Spleen (tissue), 11 donors: ENCODE measurements at regions not wholly inside any gene's neighbourhood (a gene's known extent, or its start where the extent isn't known, plus 50 kb on each side); places are given as distances from the start of the nearest gene placed in this dataset.

Experiments
- DNase-seq: peaks from one replicate; pipeline ENCODE4 v3.0.0-alpha.2; 2020
- H3K27ac ChIP-seq, 8 donors: fragments of 200-600 bp; sonication (generic) in 7 of 8; 1 replicate in 4 of 8; 2 replicates in 4 of 8; pipeline versions ENCODE4 v1.5.0 to v1.8.0; 2016 to 2021; ENCODE audit warnings: inconsistent platforms in 4 of 8, mild to moderate bottlenecking in 4 of 8, moderate library complexity in 1 of 8
- H3K27me3 ChIP-seq, 7 donors: fragments of 200-600 bp; sonication (generic) in 6 of 7; replicated peaks in 1 of 7; 1 replicate in 4 of 7; 2 replicates in 3 of 7; pipeline versions ENCODE4 v1.5.0 to v1.8.0; 2016 to 2021; ENCODE audit warnings: inconsistent platforms in 3 of 7, mild to moderate bottlenecking in 1 of 7
- H3K36me3 ChIP-seq, 6 donors: fragments of 200-600 bp; sonication (generic) in 5 of 6; 1 replicate in 4 of 6; 2 replicates in 2 of 6; pipeline versions ENCODE4 v1.5.0 to v1.8.0; 2016 to 2021; ENCODE audit warnings: inconsistent platforms in 2 of 6
- H3K4me1 ChIP-seq, 6 donors: fragments of 200-600 bp; sonication (generic) in 5 of 6; 1 replicate in 3 of 6; 2 replicates in 3 of 6; pipeline versions ENCODE4 v1.5.0 to v1.8.0; 2016 to 2021; ENCODE audit warnings: inconsistent platforms in 3 of 6
- H3K4me3 ChIP-seq, 8 donors: fragments of 200-600 bp; sonication (generic) in 7 of 8; 1 replicate in 4 of 8; 2 replicates in 4 of 8; pipeline versions ENCODE4 v1.5.0 to v1.8.0; 2016 to 2021; ENCODE audit warnings: inconsistent platforms in 4 of 8, mild to moderate bottlenecking in 4 of 8, moderate library complexity in 2 of 8
- H3K9me3 ChIP-seq, 8 donors: fragments of 200-600 bp; sonication (generic) in 7 of 8; 1 replicate in 4 of 8; 2 replicates in 4 of 8; pipeline versions ENCODE4 v1.5.0 to v1.8.0; 2016 to 2021; ENCODE audit warnings: inconsistent platforms in 4 of 8
- POLR2A ChIP-seq, 3 donors: fragments of 450-650 bp; IDR thresholded peaks; one replicate each; pipeline ENCODE4 v1.5.1; 2017; ENCODE audit warnings: antibody characterized with exemption in 3 of 3, mild to moderate bottlenecking in 1 of 3
- POLR2AphosphoS5 ChIP-seq, 3 donors: sonication (generic); formaldehyde crosslinking; IDR thresholded peaks; one replicate each; pipeline ENCODE4 v1.5.1; 2017; ENCODE audit warnings: antibody characterized with exemption in 3 of 3
- WGBS, 5 donors: extraction: QIAGEN DNeasy Blood & Tissue Kit in 3 of 5; methylation state at CpG; one replicate each; pipeline versions ENCODE4 v1.1.5 to v1.1.7; 2013 to 2018; 5-methylcytosine and 5-hydroxymethylcytosine counted together
- intact Hi-C: fragments of 100-400 bp; cut with DNase I; formaldehyde crosslinking; loops from one replicate; pipeline ENCODE4 v1.15.0; 2023; ENCODE audit warnings: low total_unique reads
- TF ChIP-seq, protein P1 (sequence below), 11 experiments: fragments of 200-600 bp in 7 of 11; fragments of 450-650 bp in 4 of 11; sonication (generic) in 4 of 11; IDR thresholded peaks in 8 of 11; conservative IDR thresholded peaks in 3 of 11; 1 replicate in 7 of 11; 2 replicates in 4 of 11; pipeline versions ENCODE4 v1.4.0 to v1.8.0; 2016 to 2021; ENCODE audit warnings: antibody characterized with exemption in 11 of 11, inconsistent platforms in 4 of 11, mild to moderate bottlenecking in 1 of 11
- donor health status: healthy with polysubstance abuse.
- donor health status: DM: no; HTN: no; CAD: no; lungs with moderate emphysema.
- donor health status: DM: no; HTN: no; CAD: no.
- donor health status: Bipolar disorder and iron deficiency.
- donor health status: healthy.
- donor health status: DM: no; HTN: no; CAD: no.
- donor health status: DM: yes; HTN: yes; CAD: no.

- Histone ChIP-seq H3K9me3 (peaks cover 0 to 7% (median 0%) of the 10 kb centered on the region in 8 donors), H3K4me1 (no peaks in the 10 kb centered on the region), H3K27ac (no peak overlapping the region), H3K27me3 (no peaks in the 10 kb centered on the region), H3K36me3 (no peaks in the 10 kb centered on the region), H3K4me3 (no peak overlapping the region)
- TF ChIP-seq POLR2AphosphoS5 (IDR thresholded peaks at IDR 0.05), result no peak
- no peak for TF ChIP-seq POLR2A (IDR thresholded peaks at IDR 0.05)
- TF ChIP-seq, protein P1, sequence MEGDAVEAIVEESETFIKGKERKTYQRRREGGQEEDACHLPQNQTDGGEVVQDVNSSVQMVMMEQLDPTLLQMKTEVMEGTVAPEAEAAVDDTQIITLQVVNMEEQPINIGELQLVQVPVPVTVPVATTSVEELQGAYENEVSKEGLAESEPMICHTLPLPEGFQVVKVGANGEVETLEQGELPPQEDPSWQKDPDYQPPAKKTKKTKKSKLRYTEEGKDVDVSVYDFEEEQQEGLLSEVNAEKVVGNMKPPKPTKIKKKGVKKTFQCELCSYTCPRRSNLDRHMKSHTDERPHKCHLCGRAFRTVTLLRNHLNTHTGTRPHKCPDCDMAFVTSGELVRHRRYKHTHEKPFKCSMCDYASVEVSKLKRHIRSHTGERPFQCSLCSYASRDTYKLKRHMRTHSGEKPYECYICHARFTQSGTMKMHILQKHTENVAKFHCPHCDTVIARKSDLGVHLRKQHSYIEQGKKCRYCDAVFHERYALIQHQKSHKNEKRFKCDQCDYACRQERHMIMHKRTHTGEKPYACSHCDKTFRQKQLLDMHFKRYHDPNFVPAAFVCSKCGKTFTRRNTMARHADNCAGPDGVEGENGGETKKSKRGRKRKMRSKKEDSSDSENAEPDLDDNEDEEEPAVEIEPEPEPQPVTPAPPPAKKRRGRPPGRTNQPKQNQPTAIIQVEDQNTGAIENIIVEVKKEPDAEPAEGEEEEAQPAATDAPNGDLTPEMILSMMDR (IDR thresholded peaks at IDR 0.05 in 8 of 11, conservative IDR thresholded peaks at IDR 0.05 in 3 of 11), result no peak
- intact Hi-C loops, result no loop called here
- WGBS, 5 donors, result 35 to 44% (median 40%) methylated on average over 4 of the region's 4 CpGs
- no peak for DNase-seq
These were observed 267.3 kb upstream of the SLITRK5 start for GRCh38 chr13:87403748-87404432.

GRCh38 chr13:87426742-87427141, 244.4 kb upstream of the SLITRK5 start:
- Histone ChIP-seq H3K4me3 (no peak overlapping the region), H3K9me3 (peaks cover 0 to 12% (median 0%) of the 10 kb centered on the region in 8 donors), H3K27ac (no peak overlapping the region), H3K36me3 (no peaks in the 10 kb centered on the region), H3K27me3 (no peaks in the 10 kb centered on the region), H3K4me1 (no peaks in the 10 kb centered on the region)
- no peak for DNase-seq
- no peak for TF ChIP-seq POLR2A (IDR thresholded peaks at IDR 0.05)
- TF ChIP-seq, protein P1 (IDR thresholded peaks at IDR 0.05 in 8 of 11, conservative IDR thresholded peaks at IDR 0.05 in 3 of 11), result no peak
- no peak for TF ChIP-seq POLR2AphosphoS5 (IDR thresholded peaks at IDR 0.05)
- intact Hi-C loops, result no loop called here

GRCh38 chr13:87444135-87444534, 227.0 kb upstream of the SLITRK5 start:
- Histone ChIP-seq H3K36me3 (no peaks in the 10 kb centered on the region), H3K4me1 (no peaks in the 10 kb centered on the region), H3K27me3 (no peaks in the 10 kb centered on the region), H3K9me3 (peaks cover 0 to 7% (median 0%) of the 10 kb centered on the region in 8 donors), H3K27ac (no peak overlapping the region), H3K4me3 (no peak overlapping the region)
- TF ChIP-seq POLR2A (IDR thresholded peaks at IDR 0.05), result no peak
- TF ChIP-seq, protein P1 (IDR thresholded peaks at IDR 0.05 in 8 of 11, conservative IDR thresholded peaks at IDR 0.05 in 3 of 11), result no peak
- DNase-seq, result no peak
- intact Hi-C loops, result no loop called here
- WGBS, 5 donors, result 52 to 60% (median 53%) methylated on average over 2 of the region's 2 CpGs

GRCh38 chr13:87452281-87452680, 218.9 kb upstream of the SLITRK5 start:
- H3K36me3 ChIP-seq, result no peaks in the 10 kb centered on the region
- peaks cover 0 to 6% (median 0%) of the 10 kb centered on the region in 8 donors for H3K9me3 ChIP-seq
- H3K4me1 ChIP-seq, result no peaks in the 10 kb centered on the region
- H3K27me3 ChIP-seq, result no peaks in the 10 kb centered on the region
- DNase-seq, result no peak
- H3K27ac ChIP-seq, result no peak overlapping the region
- intact Hi-C loops, result no loop called here
- TF ChIP-seq, protein P1 (IDR thresholded peaks at IDR 0.05 in 8 of 11, conservative IDR thresholded peaks at IDR 0.05 in 3 of 11), result no peak
- 86 to 96% (median 88%) methylated on average over 2 of the region's 2 CpGs for WGBS, 5 donors
- no peak overlapping the region for H3K4me3 ChIP-seq
